ENCODE measurements at regions not wholly inside any gene's neighbourhood (a gene's known extent, or its start where the extent isn't known, plus 50 kb on each side); places are given as distances from the start of the nearest gene placed in this dataset.

DNA sequence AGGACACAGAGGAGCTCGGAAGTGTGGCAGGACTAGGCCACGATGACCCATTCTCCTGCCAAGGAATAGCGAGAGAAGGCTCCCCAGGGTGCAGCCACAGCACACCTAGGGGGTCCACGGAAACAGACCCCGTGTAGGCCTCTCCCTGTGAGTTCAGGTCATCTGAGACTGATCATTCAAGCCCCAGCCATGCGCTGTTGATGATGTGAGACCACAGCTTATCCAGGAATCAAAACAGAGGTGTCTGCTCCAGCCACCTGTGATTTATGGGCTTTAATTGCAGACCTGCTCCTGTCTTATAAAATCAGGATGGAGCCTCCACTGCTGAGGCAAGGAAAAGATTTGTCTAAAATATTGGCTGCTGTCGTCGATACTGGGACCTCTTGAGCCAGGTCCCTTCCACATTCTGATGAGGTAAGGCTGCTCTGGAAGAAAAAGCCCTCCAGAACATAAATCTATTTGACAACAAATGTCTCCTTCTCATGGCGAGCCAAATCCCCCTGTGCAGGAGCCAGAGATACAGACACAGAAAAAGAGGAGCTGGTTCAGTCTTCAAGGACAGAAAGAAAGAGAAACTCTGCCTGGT lies 186.7 kb downstream of the TJP1 start:
- in situ Hi-C loops (cut with MboI; ENCODE audit: low pct_unique_long_range_greater_than_20kb, low sequenced_read_pairs, unreplicated experiment), result no loop called here
- DNase-seq (ENCODE audit: low spot score), result no peak
- TF ChIP-seq, protein P1, sequence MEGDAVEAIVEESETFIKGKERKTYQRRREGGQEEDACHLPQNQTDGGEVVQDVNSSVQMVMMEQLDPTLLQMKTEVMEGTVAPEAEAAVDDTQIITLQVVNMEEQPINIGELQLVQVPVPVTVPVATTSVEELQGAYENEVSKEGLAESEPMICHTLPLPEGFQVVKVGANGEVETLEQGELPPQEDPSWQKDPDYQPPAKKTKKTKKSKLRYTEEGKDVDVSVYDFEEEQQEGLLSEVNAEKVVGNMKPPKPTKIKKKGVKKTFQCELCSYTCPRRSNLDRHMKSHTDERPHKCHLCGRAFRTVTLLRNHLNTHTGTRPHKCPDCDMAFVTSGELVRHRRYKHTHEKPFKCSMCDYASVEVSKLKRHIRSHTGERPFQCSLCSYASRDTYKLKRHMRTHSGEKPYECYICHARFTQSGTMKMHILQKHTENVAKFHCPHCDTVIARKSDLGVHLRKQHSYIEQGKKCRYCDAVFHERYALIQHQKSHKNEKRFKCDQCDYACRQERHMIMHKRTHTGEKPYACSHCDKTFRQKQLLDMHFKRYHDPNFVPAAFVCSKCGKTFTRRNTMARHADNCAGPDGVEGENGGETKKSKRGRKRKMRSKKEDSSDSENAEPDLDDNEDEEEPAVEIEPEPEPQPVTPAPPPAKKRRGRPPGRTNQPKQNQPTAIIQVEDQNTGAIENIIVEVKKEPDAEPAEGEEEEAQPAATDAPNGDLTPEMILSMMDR (IDR thresholded peaks at IDR 0.05; ENCODE audit: extremely low read depth, insufficient read depth, missing control alignments), result no peak

GRCh38 chr15:29633971-29634370 lies 188.3 kb downstream of the TJP1 start:
- in situ Hi-C loops (cut with MboI; ENCODE audit: low pct_unique_long_range_greater_than_20kb, low sequenced_read_pairs, unreplicated experiment), result no loop called here
- TF ChIP-seq, protein P1 (IDR thresholded peaks at IDR 0.05; ENCODE audit: extremely low read depth, insufficient read depth, missing control alignments), result no peak
- DNase-seq (ENCODE audit: low spot score), result no peak

GRCh38 chr15:29632671-29633406 lies 189.4 kb downstream of the TJP1 start:
- no peak for DNase-seq (ENCODE audit: low spot score)
- in situ Hi-C loops (cut with MboI; ENCODE audit: low pct_unique_long_range_greater_than_20kb, low sequenced_read_pairs, unreplicated experiment), result no loop called here
- TF ChIP-seq, protein P1 (IDR thresholded peaks at IDR 0.05; ENCODE audit: extremely low read depth, insufficient read depth, missing control alignments), result no peak

- DNase-seq (ENCODE audit: low spot score), result no peak
- TF ChIP-seq, protein P1 (IDR thresholded peaks at IDR 0.05; ENCODE audit: extremely low read depth, insufficient read depth, missing control alignments), result no peak
- in situ Hi-C loops (cut with MboI; ENCODE audit: low pct_unique_long_range_greater_than_20kb, low sequenced_read_pairs, unreplicated experiment), result no loop called here
Measured at GRCh38 chr15:29631076-29632070, 190.9 kb downstream of the TJP1 start.

DNA sequence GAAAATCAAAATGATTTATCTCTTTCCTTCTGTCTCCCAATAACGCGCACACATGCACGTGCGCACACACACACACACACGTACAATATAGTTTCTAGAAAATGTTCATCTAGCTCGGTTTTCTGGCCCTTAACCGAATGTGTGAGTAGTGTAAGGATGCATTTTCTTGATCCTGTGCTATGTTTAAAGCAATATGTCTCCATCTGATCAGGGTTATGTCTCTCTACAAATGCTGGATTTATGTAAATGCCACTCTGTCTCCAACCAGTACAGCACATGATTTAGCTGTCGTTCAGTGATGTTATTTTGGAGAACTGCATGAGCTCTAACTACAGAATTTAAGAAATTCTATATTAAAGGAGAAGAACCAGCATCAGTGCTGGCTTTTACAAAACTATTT lies 198.0 kb downstream of the TJP1 start:
- in situ Hi-C loops (cut with MboI; ENCODE audit: low pct_unique_long_range_greater_than_20kb, low sequenced_read_pairs, unreplicated experiment), result no loop called here

More for the DNA sequence above, 198.0 kb downstream of the TJP1 start:
- DNase-seq (ENCODE audit: low spot score), result no peak
- TF ChIP-seq, protein P1 (IDR thresholded peaks at IDR 0.05; ENCODE audit: extremely low read depth, insufficient read depth, missing control alignments), result no peak

Measured in GM13977 (cell line).